HepG2 (cell line): ENCODE measurements at regions not wholly inside any gene's neighbourhood (a gene's known extent, or its start where the extent isn't known, plus 50 kb on each side); places are given as distances from the start of the nearest gene placed in this dataset.

Source experiments
- AHDC1 ChIP-seq: sonication (generic); formaldehyde crosslinking; IDR thresholded peaks from 2 replicates; pipeline ENCODE4 v1.5.1; 2020; ENCODE audit warnings: mild to moderate bottlenecking, missing genetic modification reagents, borderline replicate concordance
- ATF7 ChIP-seq, 2 experiments: fragments of 450-650 bp in 1 of 2; sonication (generic) in 1 of 2; formaldehyde crosslinking in 1 of 2; IDR thresholded peaks; 2 replicates each; pipeline versions ENCODE4 v1.4.0 to v1.6.1; 2016 to 2020; ENCODE audit warnings: antibody characterized with exemption in 1 of 2, mild to moderate bottlenecking in 1 of 2, missing genetic modification reagents in 1 of 2
- CBFB ChIP-seq: sonication (generic); formaldehyde crosslinking; IDR thresholded peaks from 2 replicates; pipeline ENCODE4 v1.4.0; 2020; ENCODE audit warnings: missing genetic modification reagents
- CEBPB ChIP-seq: IDR thresholded peaks from 2 replicates; pipeline ENCODE4 v1.6.1; 2011; ENCODE audit warnings: low read depth, low read length, improper control_type of control experiment, borderline replicate concordance
- FOXA3 ChIP-seq: IDR thresholded peaks from 2 replicates; pipeline ENCODE4 v1.6.1; 2016; ENCODE audit warnings: missing genetic modification reagents, missing compliant biosample characterization
- HMG20A ChIP-seq: IDR thresholded peaks from 2 replicates; pipeline ENCODE4 v1.6.1; 2016; ENCODE audit warnings: borderline replicate concordance
- HMGA1 ChIP-seq: sonication (generic); formaldehyde crosslinking; conservative IDR thresholded peaks from 2 replicates; pipeline ENCODE4 v1.4.0; 2020; ENCODE audit warnings: missing genetic modification reagents
- HOXA5 ChIP-seq: sonication (generic); formaldehyde crosslinking; IDR thresholded peaks from 2 replicates; pipeline ENCODE4 v1.4.0; 2020; ENCODE audit warnings: missing genetic modification reagents
- IKZF5 ChIP-seq: IDR thresholded peaks from 2 replicates; pipeline ENCODE4 v1.6.1; 2018; ENCODE audit warnings: missing genetic modification reagents, mild to moderate bottlenecking, missing compliant biosample characterization
- KAT7 ChIP-seq: IDR thresholded peaks from 2 replicates; pipeline ENCODE4 v1.6.1; 2018; ENCODE audit warnings: borderline replicate concordance, missing compliant biosample characterization
- NR1H2 ChIP-seq: sonication (generic); formaldehyde crosslinking; IDR thresholded peaks from 2 replicates; pipeline ENCODE4 v1.8.1; 2022; ENCODE audit warnings: low read depth, missing genetic modification reagents, borderline replicate concordance
- ONECUT2 ChIP-seq: sonication (generic); formaldehyde crosslinking; IDR thresholded peaks from 2 replicates; pipeline ENCODE4 v1.4.0; 2020; ENCODE audit warnings: missing genetic modification reagents
- SIX4 ChIP-seq: sonication (generic); formaldehyde crosslinking; IDR thresholded peaks from 2 replicates; pipeline ENCODE4 v1.4.0; 2020; ENCODE audit warnings: missing genetic modification reagents
- ZNF230 ChIP-seq: sonication (generic); formaldehyde crosslinking; IDR thresholded peaks from 2 replicates; pipeline ENCODE4 v1.4.0; 2020; ENCODE audit warnings: mild to moderate bottlenecking, missing genetic modification reagents
- ZNF232 ChIP-seq: sonication (generic); formaldehyde crosslinking; IDR thresholded peaks from 2 replicates; pipeline ENCODE4 v1.4.0; 2020; ENCODE audit warnings: missing genetic modification reagents, borderline replicate concordance
- ZNF678 ChIP-seq: sonication (generic); formaldehyde crosslinking; IDR thresholded peaks from 2 replicates; pipeline ENCODE4 v1.4.0; 2020; ENCODE audit warnings: mild to moderate bottlenecking, missing genetic modification reagents
- ZNF704 ChIP-seq: sonication (generic); formaldehyde crosslinking; IDR thresholded peaks from 2 replicates; pipeline ENCODE4 v1.8.1; 2023; ENCODE audit warnings: mild to moderate bottlenecking, inconsistent platforms, moderate library complexity, missing genetic modification reagents, borderline replicate concordance
- ZNF891 ChIP-seq: sonication (generic); formaldehyde crosslinking; IDR thresholded peaks from 2 replicates; pipeline ENCODE4 v1.5.0; 2020; ENCODE audit warnings: mild to moderate bottlenecking, missing genetic modification reagents

GRCh38 chr10:78438907-78439809, 405.5 kb downstream of the RPS24 start (continued):
- no peak for TF ChIP-seq ZNF704
- TF ChIP-seq ZNF678 (CRISPR knock-in tag), result no peak
- TF ChIP-seq IKZF5 (CRISPR knock-in tag), result 0 out of 2 replicates have a peak, but pooled peaks have one; percentile 19
- TF ChIP-seq FOXA3 (CRISPR knock-in tag), result peak; percentile 72
- peak; percentile 50; the same call in 1 of the 2 replicates for TF ChIP-seq HMG20A
- TF ChIP-seq SIX4, result no peak
- TF ChIP-seq CEBPB, result peak; percentile 86
- TF ChIP-seq ATF7 (IDR thresholded peaks at IDR 0.05), result no peak
- TF ChIP-seq ATF7 (CRISPR knock-in tag; IDR thresholded peaks at IDR 0.05), result no peak
- TF ChIP-seq NR1H2 (CRISPR knock-in tag), result no peak
- peak; percentile 61; the same call in 1 of the 2 replicates for TF ChIP-seq ONECUT2 (CRISPR knock-in tag)
- no peak for TF ChIP-seq KAT7
- TF ChIP-seq ZNF891 (CRISPR knock-in tag), result no peak
- TF ChIP-seq CBFB (CRISPR knock-in tag), result no peak
- TF ChIP-seq AHDC1 (CRISPR knock-in tag), result peak; percentile 64
- TF ChIP-seq HMGA1 (CRISPR knock-in tag), result no peak
- no peak for TF ChIP-seq HOXA5 (CRISPR knock-in tag)
- TF ChIP-seq ZNF232 (CRISPR knock-in tag), result no peak
- TF ChIP-seq ZNF230, result no peak
